ENCODE measurements at regions not wholly inside any gene's neighbourhood (a gene's known extent, or its start where the extent isn't known, plus 50 kb on each side); places are given as distances from the start of the nearest gene placed in this dataset.

GRCh38 chr1:87888446-87888845 is 559.8 kb downstream of the LMO4 start:
- H4K20me1 ChIP-seq (ENCODE audit: insufficient read depth, low read length), result no peaks in the 10 kb centered on the region
- H3K27ac ChIP-seq (ENCODE audit: low read depth, low read length), result no peak overlapping the region
- H3K4me3 ChIP-seq (ENCODE audit: insufficient read depth, low read length), result no peak overlapping the region
- no peak for DNase-seq (ENCODE audit: insufficient read length, low spot score, missing footprints)
- no peaks in the 10 kb centered on the region for H3K36me3 ChIP-seq (ENCODE audit: insufficient read depth, low read length)
- H3K9me3 ChIP-seq (ENCODE audit: low read depth, low read length), result no peaks in the 10 kb centered on the region
- TF ChIP-seq CTCF (IDR thresholded peaks at IDR 0.05; ENCODE audit: extremely low read depth, low read depth, low read length), result no peak
- H3K4me1 ChIP-seq (ENCODE audit: insufficient read depth, low read length), result peaks cover 8% of the 10 kb centered on the region
- no peak overlapping the region for H2AFZ ChIP-seq (ENCODE audit: low read length)
- no peaks in the 10 kb centered on the region for H3K27me3 ChIP-seq (ENCODE audit: insufficient read depth, low read length)
- no peaks in the 10 kb centered on the region for H3K79me2 ChIP-seq (ENCODE audit: insufficient read depth, low read length)
- no peak overlapping the region for H3K4me2 ChIP-seq (ENCODE audit: insufficient read depth, low read length)

- H3K4me1 ChIP-seq (ENCODE audit: insufficient read depth, low read length), result no peaks in the 10 kb centered on the region
- no peak overlapping the region for H3K27ac ChIP-seq (ENCODE audit: low read depth, low read length)
- no peaks in the 10 kb centered on the region for H3K27me3 ChIP-seq (ENCODE audit: insufficient read depth, low read length)
- H3K9me3 ChIP-seq (ENCODE audit: low read depth, low read length), result no peaks in the 10 kb centered on the region
- H3K79me2 ChIP-seq (ENCODE audit: insufficient read depth, low read length), result no peaks in the 10 kb centered on the region
- H3K4me3 ChIP-seq (ENCODE audit: insufficient read depth, low read length), result no peak overlapping the region
- no peak overlapping the region for H2AFZ ChIP-seq (ENCODE audit: low read length)
- no peak overlapping the region for H3K4me2 ChIP-seq (ENCODE audit: insufficient read depth, low read length)
- no peak for TF ChIP-seq CTCF (IDR thresholded peaks at IDR 0.05; ENCODE audit: extremely low read depth, low read depth, low read length)
- DNase-seq (ENCODE audit: insufficient read length, low spot score, missing footprints), result no peak
- H4K20me1 ChIP-seq (ENCODE audit: insufficient read depth, low read length), result no peaks in the 10 kb centered on the region
- H3K36me3 ChIP-seq (ENCODE audit: insufficient read depth, low read length), result no peaks in the 10 kb centered on the region
Measured at GRCh38 chr1:87894062-87894461, 565.4 kb downstream of the LMO4 start.

GRCh38 chr1:87897481-87897880 is 568.8 kb downstream of the LMO4 start:
- Histone ChIP-seq H3K36me3 (ENCODE audit: insufficient read depth, low read length) (no peaks in the 10 kb centered on the region), H3K4me3 (ENCODE audit: insufficient read depth, low read length) (no peak overlapping the region), H3K79me2 (ENCODE audit: insufficient read depth, low read length) (no peaks in the 10 kb centered on the region), H3K4me1 (ENCODE audit: insufficient read depth, low read length) (no peaks in the 10 kb centered on the region), H3K27me3 (ENCODE audit: insufficient read depth, low read length) (no peaks in the 10 kb centered on the region), H3K4me2 (ENCODE audit: insufficient read depth, low read length) (no peak overlapping the region), H3K9me3 (ENCODE audit: low read depth, low read length) (no peaks in the 10 kb centered on the region), H2AFZ (ENCODE audit: low read length) (no peak overlapping the region), H4K20me1 (ENCODE audit: insufficient read depth, low read length) (no peaks in the 10 kb centered on the region), H3K27ac (ENCODE audit: low read depth, low read length) (no peak overlapping the region)
- no peak for TF ChIP-seq CTCF (IDR thresholded peaks at IDR 0.05; ENCODE audit: extremely low read depth, low read depth, low read length)
- DNase-seq (ENCODE audit: insufficient read length, low spot score, missing footprints), result no peak

- H3K79me2 ChIP-seq (ENCODE audit: insufficient read depth, low read length), result no peaks in the 10 kb centered on the region
- H3K4me2 ChIP-seq (ENCODE audit: insufficient read depth, low read length), result no peak overlapping the region
- H3K27me3 ChIP-seq (ENCODE audit: insufficient read depth, low read length), result no peaks in the 10 kb centered on the region
- H3K36me3 ChIP-seq (ENCODE audit: insufficient read depth, low read length), result no peaks in the 10 kb centered on the region
- no peak overlapping the region for H2AFZ ChIP-seq (ENCODE audit: low read length)
- H4K20me1 ChIP-seq (ENCODE audit: insufficient read depth, low read length), result no peaks in the 10 kb centered on the region
- no peaks in the 10 kb centered on the region for H3K4me1 ChIP-seq (ENCODE audit: insufficient read depth, low read length)
- no peaks in the 10 kb centered on the region for H3K9me3 ChIP-seq (ENCODE audit: low read depth, low read length)
- no peak overlapping the region for H3K4me3 ChIP-seq (ENCODE audit: insufficient read depth, low read length)
- no peak for TF ChIP-seq CTCF (IDR thresholded peaks at IDR 0.05; ENCODE audit: extremely low read depth, low read depth, low read length)
- H3K27ac ChIP-seq (ENCODE audit: low read depth, low read length), result no peak overlapping the region
- no peak for DNase-seq (ENCODE audit: insufficient read length, low spot score, missing footprints)
Measured at GRCh38 chr1:87898431-87898830, 569.8 kb downstream of the LMO4 start.

All from osteoblast (primary cell).